ENCODE measurements at regions not wholly inside any gene's neighbourhood (a gene's known extent, or its start where the extent isn't known, plus 50 kb on each side); places are given as distances from the start of the nearest gene placed in this dataset.

- Histone ChIP-seq H3K9me3 (ENCODE audit: control insufficient read depth, low read length) (peaks cover 67% of the 10 kb centered on the region), H3K18ac (ENCODE audit: low read depth in 1 of 2, low read length in 2 of 2) (no peak overlapping the region), H2BK12ac (ENCODE audit: low read length in 2 of 2) (no peak overlapping the region), H3K9ac (ENCODE audit: low read length) (no peak overlapping the region), H3K4me3 (ENCODE audit: insufficient read depth in 1 of 2, low read depth in 1 of 2, low read length in 2 of 2) (no peak overlapping the region), H3K4me2 (ENCODE audit: low read length, poor library complexity, severe bottlenecking) (no peak overlapping the region), H3K14ac (ENCODE audit: low read length in 2 of 2) (no peak overlapping the region), H3K4ac (ENCODE audit: low read depth in 1 of 2, low read length in 2 of 2) (no peak overlapping the region), H2BK15ac (ENCODE audit: low read depth, poor library complexity, severe bottlenecking) (no peak overlapping the region), H3K27me3 (ENCODE audit: control insufficient read depth in 1 of 2, insufficient read depth in 1 of 2, low read length in 2 of 2) (no peaks in the 10 kb centered on the region), H4K91ac (ENCODE audit: low read length) (no peak overlapping the region), H3K36me3 (ENCODE audit: control insufficient read depth in 1 of 2, insufficient read depth in 2 of 2, low read depth in 1 of 2, low read length in 2 of 2) (no peaks in the 10 kb centered on the region), H4K8ac (ENCODE audit: low read length) (no peak overlapping the region), H2BK5ac (ENCODE audit: low read depth, low read length, poor library complexity, severe bottlenecking) (no peak overlapping the region), H3K79me1 (replicated peaks; ENCODE audit: low read length, poor library complexity, severe bottlenecking) (no peaks in the 10 kb centered on the region), H2AK5ac (ENCODE audit: low read length, severe bottlenecking) (no peak overlapping the region), H2BK120ac (ENCODE audit: low read depth, low read length) (no peak overlapping the region), H2AFZ (ENCODE audit: low read depth, low read length) (no peak overlapping the region), H3K23ac (ENCODE audit: low read length in 2 of 2) (no peak overlapping the region), H3K27ac (ENCODE audit: low read length, poor library complexity, severe bottlenecking) (no peak overlapping the region), H3K4me1 (ENCODE audit: control insufficient read depth, insufficient read depth, low read depth, low read length) (no peaks in the 10 kb centered on the region)
- WGBS = 68% methylated on average over 1 of the region's 1 CpG
- DNase-seq = no peak
Observed at GRCh38 chr7:92976931-92977330, 140.6 kb upstream of the CDK6 start.

- WGBS = 80% methylated on average over 1 of the region's 2 CpGs
- Histone ChIP-seq H3K36me3 (ENCODE audit: control insufficient read depth in 1 of 2, insufficient read depth in 2 of 2, low read depth in 1 of 2, low read length in 2 of 2) (no peaks in the 10 kb centered on the region), H2BK5ac (ENCODE audit: low read depth, low read length, poor library complexity, severe bottlenecking) (no peak overlapping the region), H2BK15ac (ENCODE audit: low read depth, poor library complexity, severe bottlenecking) (no peak overlapping the region), H3K4me2 (ENCODE audit: low read length, poor library complexity, severe bottlenecking) (no peak overlapping the region), H3K79me1 (replicated peaks; ENCODE audit: low read length, poor library complexity, severe bottlenecking) (no peaks in the 10 kb centered on the region), H4K91ac (ENCODE audit: low read length) (no peak overlapping the region), H2BK12ac (ENCODE audit: low read length in 2 of 2) (no peak overlapping the region), H3K14ac (ENCODE audit: low read length in 2 of 2) (no peak overlapping the region), H3K4me1 (ENCODE audit: control insufficient read depth, insufficient read depth, low read depth, low read length) (no peaks in the 10 kb centered on the region), H2AK5ac (ENCODE audit: low read length, severe bottlenecking) (no peak overlapping the region), H3K27ac (ENCODE audit: low read length, poor library complexity, severe bottlenecking) (no peak overlapping the region), H2BK120ac (ENCODE audit: low read depth, low read length) (no peak overlapping the region), H3K4me3 (ENCODE audit: insufficient read depth in 1 of 2, low read depth in 1 of 2, low read length in 2 of 2) (no peak overlapping the region), H4K8ac (ENCODE audit: low read length) (no peak overlapping the region), H3K18ac (ENCODE audit: low read depth in 1 of 2, low read length in 2 of 2) (no peak overlapping the region), H3K9me3 (ENCODE audit: control insufficient read depth, low read length) (peaks cover 46% of the 10 kb centered on the region), H3K4ac (ENCODE audit: low read depth in 1 of 2, low read length in 2 of 2) (no peak overlapping the region), H3K23ac (ENCODE audit: low read length in 2 of 2) (no peak overlapping the region), H3K9ac (ENCODE audit: low read length) (no peak overlapping the region), H2AFZ (ENCODE audit: low read depth, low read length) (no peak overlapping the region), H3K27me3 (ENCODE audit: control insufficient read depth in 1 of 2, insufficient read depth in 1 of 2, low read length in 2 of 2) (no peaks in the 10 kb centered on the region)
- DNase-seq = no peak
Observed at GRCh38 chr7:92973974-92974373, 137.6 kb upstream of the CDK6 start.

GRCh38 chr7:92973293-92973731 is 136.9 kb upstream of the CDK6 start:
- Histone ChIP-seq H2BK5ac (ENCODE audit: low read depth, low read length, poor library complexity, severe bottlenecking) (no peak overlapping the region), H3K18ac (ENCODE audit: low read depth in 1 of 2, low read length in 2 of 2) (no peak overlapping the region), H3K27me3 (ENCODE audit: control insufficient read depth in 1 of 2, insufficient read depth in 1 of 2, low read length in 2 of 2) (no peaks in the 10 kb centered on the region), H2BK15ac (ENCODE audit: low read depth, poor library complexity, severe bottlenecking) (no peak overlapping the region), H2BK120ac (ENCODE audit: low read depth, low read length) (no peak overlapping the region), H3K4me1 (ENCODE audit: control insufficient read depth, insufficient read depth, low read depth, low read length) (no peaks in the 10 kb centered on the region), H3K4me2 (ENCODE audit: low read length, poor library complexity, severe bottlenecking) (no peak overlapping the region), H3K27ac (ENCODE audit: low read length, poor library complexity, severe bottlenecking) (no peak overlapping the region), H3K14ac (ENCODE audit: low read length in 2 of 2) (no peak overlapping the region), H2AFZ (ENCODE audit: low read depth, low read length) (no peak overlapping the region), H3K4me3 (ENCODE audit: insufficient read depth in 1 of 2, low read depth in 1 of 2, low read length in 2 of 2) (no peak overlapping the region), H2BK12ac (ENCODE audit: low read length in 2 of 2) (no peak overlapping the region), H4K8ac (ENCODE audit: low read length) (no peak overlapping the region), H3K9ac (ENCODE audit: low read length) (no peak overlapping the region), H3K79me1 (replicated peaks; ENCODE audit: low read length, poor library complexity, severe bottlenecking) (no peaks in the 10 kb centered on the region), H4K91ac (ENCODE audit: low read length) (no peak overlapping the region), H3K4ac (ENCODE audit: low read depth in 1 of 2, low read length in 2 of 2) (no peak overlapping the region), H3K23ac (ENCODE audit: low read length in 2 of 2) (no peak overlapping the region), H3K9me3 (ENCODE audit: control insufficient read depth, low read length) (peaks cover 41% of the 10 kb centered on the region), H3K36me3 (ENCODE audit: control insufficient read depth in 1 of 2, insufficient read depth in 2 of 2, low read depth in 1 of 2, low read length in 2 of 2) (no peaks in the 10 kb centered on the region), H2AK5ac (ENCODE audit: low read length, severe bottlenecking) (no peak overlapping the region)
- peak; percentile 1 for DNase-seq

GRCh38 chr7:92972441-92972840 is 136.1 kb upstream of the CDK6 start:
- Histone ChIP-seq H2AFZ (ENCODE audit: low read depth, low read length) (no peak overlapping the region), H3K27ac (ENCODE audit: low read length, poor library complexity, severe bottlenecking) (no peak overlapping the region), H3K9ac (ENCODE audit: low read length) (no peak overlapping the region), H3K4me2 (ENCODE audit: low read length, poor library complexity, severe bottlenecking) (no peak overlapping the region), H3K9me3 (ENCODE audit: control insufficient read depth, low read length) (peaks cover 33% of the 10 kb centered on the region), H2AK5ac (ENCODE audit: low read length, severe bottlenecking) (no peak overlapping the region), H3K4me3 (ENCODE audit: insufficient read depth in 1 of 2, low read depth in 1 of 2, low read length in 2 of 2) (no peak overlapping the region), H3K36me3 (ENCODE audit: control insufficient read depth in 1 of 2, insufficient read depth in 2 of 2, low read depth in 1 of 2, low read length in 2 of 2) (no peaks in the 10 kb centered on the region), H3K14ac (ENCODE audit: low read length in 2 of 2) (no peak overlapping the region), H2BK12ac (ENCODE audit: low read length in 2 of 2) (no peak overlapping the region), H4K91ac (ENCODE audit: low read length) (no peak overlapping the region), H4K8ac (ENCODE audit: low read length) (no peak overlapping the region), H2BK5ac (ENCODE audit: low read depth, low read length, poor library complexity, severe bottlenecking) (no peak overlapping the region), H2BK15ac (ENCODE audit: low read depth, poor library complexity, severe bottlenecking) (no peak overlapping the region), H3K18ac (ENCODE audit: low read depth in 1 of 2, low read length in 2 of 2) (no peak overlapping the region), H2BK120ac (ENCODE audit: low read depth, low read length) (no peak overlapping the region), H3K23ac (ENCODE audit: low read length in 2 of 2) (no peak overlapping the region), H3K27me3 (ENCODE audit: control insufficient read depth in 1 of 2, insufficient read depth in 1 of 2, low read length in 2 of 2) (no peaks in the 10 kb centered on the region), H3K4ac (ENCODE audit: low read depth in 1 of 2, low read length in 2 of 2) (no peak overlapping the region), H3K79me1 (replicated peaks; ENCODE audit: low read length, poor library complexity, severe bottlenecking) (no peaks in the 10 kb centered on the region), H3K4me1 (ENCODE audit: control insufficient read depth, insufficient read depth, low read depth, low read length) (no peaks in the 10 kb centered on the region)
- 86% methylated on average over 2 of the region's 3 CpGs for WGBS
- no peak for DNase-seq
